Transverse colon (tissue), 4 donors: ENCODE measurements at regions not wholly inside any gene's neighbourhood (a gene's known extent, or its start where the extent isn't known, plus 50 kb on each side); places are given as distances from the start of the nearest gene placed in this dataset.

Experiments
- DNase-seq: peaks from one replicate; pipeline ENCODE4 v3.0.0-alpha.2; 2019
- H3K27ac ChIP-seq, 4 donors: fragments of 200-600 bp; sonication (generic); 2 replicates each; pipeline ENCODE4 v1.5.1; 2016 to 2018; ENCODE audit warnings: inconsistent platforms in 4 of 4
- H3K27me3 ChIP-seq: fragments of 200-600 bp; sonication (generic); 2 replicates; pipeline ENCODE4 v1.5.1; 2017; ENCODE audit warnings: inconsistent platforms
- H3K36me3 ChIP-seq, 4 donors: fragments of 200-600 bp; sonication (generic); 2 replicates each; pipeline ENCODE4 v1.5.1; 2017 to 2019; ENCODE audit warnings: inconsistent platforms in 4 of 4
- H3K4me1 ChIP-seq, 4 donors: fragments of 200-600 bp; sonication (generic); 2 replicates each; pipeline ENCODE4 v1.5.1; 2017 to 2020; ENCODE audit warnings: inconsistent platforms in 4 of 4
- H3K4me3 ChIP-seq, 4 donors: fragments of 200-600 bp; sonication (generic); 1 replicate in 1 of 4; 2 replicates in 3 of 4; pipeline versions ENCODE4 v1.5.1 to v1.6.1; 2017 to 2019; ENCODE audit warnings: inconsistent platforms in 4 of 4
- H3K9me3 ChIP-seq, 2 donors: fragments of 200-600 bp; sonication (generic); 2 replicates each; pipeline ENCODE4 v1.5.1; 2017 to 2019; ENCODE audit warnings: inconsistent platforms in 2 of 2
- EP300 ChIP-seq: sonication (generic); formaldehyde crosslinking; IDR thresholded peaks from one replicate; pipeline ENCODE4 v1.6.1; 2017; ENCODE audit warnings: antibody characterized with exemption, low read depth
- POLR2A ChIP-seq: fragments of 450-650 bp; IDR thresholded peaks from one replicate; pipeline ENCODE4 v1.6.1; 2016; ENCODE audit warnings: antibody characterized with exemption, mild to moderate bottlenecking, moderate library complexity
- POLR2AphosphoS5 ChIP-seq, 3 donors: sonication (generic); formaldehyde crosslinking; IDR thresholded peaks; one replicate each; pipeline ENCODE4 v1.6.1; 2016; ENCODE audit warnings: antibody characterized with exemption in 3 of 3
- WGBS, 2 donors: methylation state at CpG; one replicate each; pipeline ENCODE4 v1.1.5; 2018; ENCODE audit warnings: low coverage in 1 of 2; 5-methylcytosine and 5-hydroxymethylcytosine counted together
- in situ Hi-C, 4 donors: fragments of 200-750 bp; cut with MboI; loops; one replicate each; pipeline versions ENCODE4 v1.15.0 to v1.15.1; 2017; ENCODE audit warnings: low sequenced_read_pairs in 3 of 4, low pct_ligation_motif_present in 1 of 4, low pct_unique_long_range_greater_than_20kb in 1 of 4
- intact Hi-C: fragments of 100-400 bp; cut with DNase I; formaldehyde crosslinking; loops from one replicate; pipeline ENCODE4 v1.15.1; 2023; ENCODE audit warnings: low total_unique reads
- TF ChIP-seq, protein P1 (sequence below), 5 experiments: fragments of 200-600 bp in 3 of 5; fragments of 450-650 bp in 2 of 5; sonication (generic) in 3 of 5; IDR thresholded peaks; 1 replicate in 2 of 5; 2 replicates in 3 of 5; pipeline ENCODE4 v1.5.1; 2016 to 2017; ENCODE audit warnings: antibody characterized with exemption in 5 of 5, inconsistent platforms in 3 of 5, mild to moderate bottlenecking in 2 of 5, moderate library complexity in 1 of 5

DNA sequence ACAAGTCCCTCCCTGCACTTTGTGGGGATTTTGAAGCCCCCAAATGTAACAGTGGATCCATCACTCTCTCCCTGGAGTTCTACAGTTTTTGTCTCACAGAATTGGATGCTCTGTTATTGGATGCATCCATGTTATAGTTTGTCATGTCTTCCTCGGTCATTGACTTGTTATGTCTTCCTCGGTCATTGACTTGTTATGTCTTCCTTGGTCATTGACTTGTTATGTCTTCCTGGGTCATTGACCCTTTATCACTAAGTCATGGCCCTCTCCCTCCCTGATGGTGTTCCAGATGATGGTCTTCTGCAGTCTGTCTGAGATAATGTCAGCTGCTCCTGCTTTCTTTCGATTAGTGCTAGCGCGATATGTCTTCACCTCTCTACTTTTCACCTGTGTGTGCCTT, 981.5 kb downstream of the BRD1 start:
- intact Hi-C loops = no loop called here
- Histone ChIP-seq H3K27me3 (no peaks in the 10 kb centered on the region), H3K27ac (no peak overlapping the region), H3K4me3 (no peak overlapping the region), H3K36me3 (no peaks in the 10 kb centered on the region), H3K4me1 (no peaks in the 10 kb centered on the region), H3K9me3 (no peaks in the 10 kb centered on the region)
- 90 to 96% methylated on average over 3 to 5 of the region's 5 CpGs for WGBS, 2 donors
- in situ Hi-C loops = no loop called here
- TF ChIP-seq POLR2A = no peak
- TF ChIP-seq POLR2AphosphoS5 (IDR thresholded peaks at IDR 0.05) = no peak
- no peak for TF ChIP-seq EP300
- TF ChIP-seq, protein P1, sequence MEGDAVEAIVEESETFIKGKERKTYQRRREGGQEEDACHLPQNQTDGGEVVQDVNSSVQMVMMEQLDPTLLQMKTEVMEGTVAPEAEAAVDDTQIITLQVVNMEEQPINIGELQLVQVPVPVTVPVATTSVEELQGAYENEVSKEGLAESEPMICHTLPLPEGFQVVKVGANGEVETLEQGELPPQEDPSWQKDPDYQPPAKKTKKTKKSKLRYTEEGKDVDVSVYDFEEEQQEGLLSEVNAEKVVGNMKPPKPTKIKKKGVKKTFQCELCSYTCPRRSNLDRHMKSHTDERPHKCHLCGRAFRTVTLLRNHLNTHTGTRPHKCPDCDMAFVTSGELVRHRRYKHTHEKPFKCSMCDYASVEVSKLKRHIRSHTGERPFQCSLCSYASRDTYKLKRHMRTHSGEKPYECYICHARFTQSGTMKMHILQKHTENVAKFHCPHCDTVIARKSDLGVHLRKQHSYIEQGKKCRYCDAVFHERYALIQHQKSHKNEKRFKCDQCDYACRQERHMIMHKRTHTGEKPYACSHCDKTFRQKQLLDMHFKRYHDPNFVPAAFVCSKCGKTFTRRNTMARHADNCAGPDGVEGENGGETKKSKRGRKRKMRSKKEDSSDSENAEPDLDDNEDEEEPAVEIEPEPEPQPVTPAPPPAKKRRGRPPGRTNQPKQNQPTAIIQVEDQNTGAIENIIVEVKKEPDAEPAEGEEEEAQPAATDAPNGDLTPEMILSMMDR (IDR thresholded peaks at IDR 0.05) = no peak
- DNase-seq = no peak

DNA sequence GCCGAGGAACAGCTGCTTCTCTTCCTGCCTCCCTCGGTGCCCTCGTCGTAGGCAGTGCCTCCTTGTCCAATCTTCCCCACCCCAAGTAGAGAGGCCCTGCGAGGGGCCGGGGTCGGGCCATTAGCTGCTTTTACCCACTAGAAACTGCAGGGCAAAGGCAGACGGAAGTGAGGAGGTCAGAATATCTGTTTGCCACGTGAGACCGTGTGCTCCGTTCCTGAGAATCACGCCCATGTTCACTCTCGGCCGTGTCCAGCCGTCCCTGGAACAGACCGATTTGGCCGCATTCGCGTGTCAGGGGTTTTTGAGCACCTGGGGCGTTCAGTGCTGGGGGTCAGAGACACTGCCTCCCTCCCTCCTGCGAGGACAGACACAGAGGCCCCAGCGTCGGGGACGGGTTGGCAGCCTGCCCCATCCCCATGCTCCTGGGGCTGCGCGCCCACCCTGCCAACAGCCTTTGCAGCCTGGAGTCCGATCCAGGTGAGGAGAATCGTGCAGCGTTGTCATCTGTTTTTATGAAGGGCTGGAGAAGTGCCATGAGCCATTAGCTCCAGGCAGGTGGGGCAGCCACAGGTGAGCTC, 982.2 kb downstream of the BRD1 start:
- Histone ChIP-seq H3K36me3 (no peaks in the 10 kb centered on the region), H3K27me3 (no peaks in the 10 kb centered on the region), H3K27ac (no peak overlapping the region), H3K9me3 (no peaks in the 10 kb centered on the region), H3K4me3 (no peak overlapping the region), H3K4me1 (no peaks in the 10 kb centered on the region)
- in situ Hi-C loops (no loop called here), intact Hi-C loops (no loop called here)
- TF ChIP-seq, protein P1 (IDR thresholded peaks at IDR 0.05) = no peak
- TF ChIP-seq POLR2AphosphoS5 (IDR thresholded peaks at IDR 0.05) (no peak), POLR2A (no peak), EP300 (no peak)
- no peak for DNase-seq
- 75% methylated on average over 27 of the region's 29 CpGs; no CpG with 5 or more reads in 1 of the 2 donors for WGBS, 2 donors

DNA sequence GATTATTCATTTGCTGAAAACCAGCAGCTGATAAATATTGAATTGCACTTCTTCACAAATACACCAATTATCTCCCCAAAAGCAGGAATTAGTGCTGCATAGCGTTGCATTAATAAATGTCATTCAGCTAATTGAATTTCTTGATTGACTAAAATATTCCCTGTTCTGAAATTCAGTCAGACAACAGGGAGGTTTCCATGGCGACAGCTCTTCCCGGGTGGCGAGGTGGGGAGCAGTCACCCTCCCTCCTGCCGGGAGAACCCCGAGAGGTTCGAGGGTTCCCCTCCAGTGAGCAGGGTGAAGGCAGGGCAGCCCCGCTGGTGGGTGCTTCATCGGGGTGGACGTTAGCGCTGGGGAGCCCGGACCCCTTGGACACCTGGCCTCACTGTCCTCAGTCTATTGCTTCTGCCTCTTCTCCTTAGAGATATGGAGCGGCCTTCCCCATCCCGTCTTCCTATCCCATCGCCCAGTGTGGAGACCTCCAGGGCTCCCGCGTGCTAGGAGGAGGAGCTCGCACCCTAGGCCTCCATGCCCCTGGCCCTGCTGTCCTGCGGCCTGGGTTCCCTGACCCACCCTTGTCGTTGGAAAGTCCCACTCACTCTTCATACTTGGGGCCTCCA, 983.5 kb downstream of the BRD1 start:
- no peaks in the 10 kb centered on the region for H3K4me1 ChIP-seq
- in situ Hi-C loops = no loop called here
- no peak overlapping the region for H3K27ac ChIP-seq
- no peaks in the 10 kb centered on the region for H3K9me3 ChIP-seq
- no peaks in the 10 kb centered on the region for H3K36me3 ChIP-seq
- H3K4me3 ChIP-seq = no peak overlapping the region
- no peaks in the 10 kb centered on the region for H3K27me3 ChIP-seq
- WGBS, 2 donors = 84 to 89% methylated on average over 1 to 20 of the region's 20 CpGs
- intact Hi-C loops = no loop called here
- TF ChIP-seq POLR2A = no peak
- TF ChIP-seq POLR2AphosphoS5 (IDR thresholded peaks at IDR 0.05) = no peak
- TF ChIP-seq, protein P1 (IDR thresholded peaks at IDR 0.05) = no peak
- no peak for TF ChIP-seq EP300
- no peak for DNase-seq

DNA sequence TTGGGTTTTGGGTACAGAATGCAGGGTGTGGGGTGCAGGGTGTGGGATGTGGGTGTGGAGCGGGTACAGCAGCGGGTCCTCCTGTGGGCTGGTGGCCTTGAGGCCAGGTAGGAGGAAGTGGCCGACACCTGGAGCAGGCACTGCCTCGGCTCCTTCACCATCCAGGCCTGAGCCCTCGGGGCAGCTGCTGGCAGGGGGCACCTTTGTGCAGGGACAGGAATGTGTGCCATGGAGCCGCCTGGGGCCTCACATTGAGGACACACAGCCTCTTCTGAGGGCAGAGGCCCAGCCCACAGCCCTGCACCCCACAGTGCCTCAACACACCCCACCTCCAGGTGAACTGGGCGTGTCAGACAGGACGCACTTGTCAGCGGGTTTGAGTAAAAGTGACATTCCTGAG, 984.0 kb downstream of the BRD1 start:
- Histone ChIP-seq H3K9me3 (no peaks in the 10 kb centered on the region), H3K4me3 (no peak overlapping the region), H3K27me3 (no peaks in the 10 kb centered on the region), H3K36me3 (no peaks in the 10 kb centered on the region), H3K27ac (no peak overlapping the region), H3K4me1 (no peaks in the 10 kb centered on the region)
- no peak for DNase-seq
- TF ChIP-seq POLR2A (no peak), POLR2AphosphoS5 (IDR thresholded peaks at IDR 0.05) (no peak), EP300 (no peak)
- TF ChIP-seq, protein P1 (IDR thresholded peaks at IDR 0.05) = no peak
- in situ Hi-C loops = no loop called here
- intact Hi-C loops = no loop called here
- WGBS, 2 donors = 49 to 67% methylated on average over 2 to 9 of the region's 9 CpGs
